Mesendoderm (in vitro differentiated cells): ENCODE measurements at regions not wholly inside any gene's neighbourhood (a gene's known extent, or its start where the extent isn't known, plus 50 kb on each side); places are given as distances from the start of the nearest gene placed in this dataset.

ENCODE experiments used
- DNase-seq: peaks from one replicate; pipeline ENCODE4 v3.0.0; 2013
- H2AK5ac ChIP-seq: 2 replicates; pipeline ENCODE4 v1.6.1; 2013; ENCODE audit warnings: low read length, inconsistent platforms
- H2BK120ac ChIP-seq: 2 replicates; pipeline ENCODE4 v1.6.1; 2013; ENCODE audit warnings: low read depth, mild to moderate bottlenecking, low read length, moderate library complexity, mixed read lengths
- H2BK15ac ChIP-seq: replicated peaks from 2 replicates; pipeline ENCODE4 v1.6.1; 2013; ENCODE audit warnings: low read depth, mild to moderate bottlenecking, moderate library complexity
- H2BK5ac ChIP-seq: 2 replicates; pipeline ENCODE4 v1.6.1; 2013; ENCODE audit warnings: low read length, inconsistent platforms
- H3K18ac ChIP-seq: 2 replicates; pipeline ENCODE4 v1.6.1; 2013; ENCODE audit warnings: mild to moderate bottlenecking, low read length, mixed read lengths
- H3K23ac ChIP-seq: one replicate; pipeline ENCODE4 v1.6.1; 2013; ENCODE audit warnings: low read length
- H3K27ac ChIP-seq: 2 replicates; pipeline ENCODE4 v1.5.1; 2013; ENCODE audit warnings: low read depth, mild to moderate bottlenecking, inconsistent platforms, low read length, moderate library complexity
- H3K27me3 ChIP-seq: 2 replicates; pipeline ENCODE4 v1.6.1; 2013; ENCODE audit warnings: low read length, control low read depth, mild to moderate bottlenecking, inconsistent platforms; ENCODE audit not compliant: insufficient read depth, poor library complexity
- H3K36me3 ChIP-seq: 2 replicates; pipeline ENCODE4 v1.6.1; 2013; ENCODE audit warnings: low read length, inconsistent platforms; ENCODE audit not compliant: control insufficient read depth, insufficient read depth
- H3K4ac ChIP-seq: one replicate; pipeline ENCODE4 v1.6.1; 2013; ENCODE audit warnings: low read depth, mild to moderate bottlenecking, low read length, moderate library complexity
- H3K4me1 ChIP-seq: 2 replicates; pipeline ENCODE4 v1.6.1; 2013; ENCODE audit warnings: low read depth, low read length, inconsistent platforms; ENCODE audit not compliant: control insufficient read depth
- H3K4me2 ChIP-seq: 2 replicates; pipeline ENCODE4 v1.6.1; 2013; ENCODE audit warnings: low read length
- H3K4me3 ChIP-seq: 2 replicates; pipeline ENCODE4 v1.5.1; 2013; ENCODE audit warnings: mild to moderate bottlenecking, low read length
- H3K56ac ChIP-seq: one replicate; pipeline ENCODE4 v1.6.1; 2013; ENCODE audit warnings: low read length
- H3K79me1 ChIP-seq: 2 replicates; pipeline ENCODE4 v1.6.1; 2013; ENCODE audit warnings: low read length, inconsistent platforms
- H3K79me2 ChIP-seq: 2 replicates; pipeline ENCODE4 v1.6.1; 2013; ENCODE audit warnings: mild to moderate bottlenecking, low read length; ENCODE audit not compliant: control insufficient read depth, insufficient read depth
- H3K9ac ChIP-seq: 2 replicates; pipeline ENCODE4 v1.6.1; 2013; ENCODE audit warnings: low read length, inconsistent platforms
- H4K5ac ChIP-seq: one replicate; pipeline ENCODE4 v1.6.1; 2013; ENCODE audit warnings: low read length
- H4K8ac ChIP-seq: one replicate; pipeline ENCODE4 v1.6.1; 2013; ENCODE audit warnings: low read depth, mild to moderate bottlenecking, control low read depth, low read length, moderate library complexity
- WGBS: extraction: QIAGEN DNeasy Blood & Tissue Kit; methylation state at CpG from one replicate; pipeline ENCODE4 v1.1.7; 2013; ENCODE audit warnings: low lambda C conversion rate, missing lambda C conversion rate; ENCODE audit not compliant: insufficient coverage; ENCODE audit errors: extremely low coverage; 5-methylcytosine and 5-hydroxymethylcytosine counted together

GRCh38 chr13:91242652-91243051, 104.8 kb upstream of the MIR17HG start:
- Histone ChIP-seq H3K4me3 (no peak overlapping the region), H4K5ac (no peak overlapping the region), H3K36me3 (no peaks in the 10 kb centered on the region), H3K27me3 (no peaks in the 10 kb centered on the region), H3K4ac (no peak overlapping the region), H2BK120ac (no peak overlapping the region), H2BK5ac (no peak overlapping the region), H3K18ac (no peak overlapping the region), H3K79me1 (no peaks in the 10 kb centered on the region), H3K9ac (no peak overlapping the region), H3K4me2 (no peak overlapping the region), H4K8ac (no peak overlapping the region), H3K4me1 (no peaks in the 10 kb centered on the region), H3K23ac (no peak overlapping the region), H3K27ac (no peak overlapping the region), H2BK15ac (no peak overlapping the region), H3K79me2 (no peaks in the 10 kb centered on the region), H3K56ac (no peak overlapping the region), H2AK5ac (no peak overlapping the region)
- no peak for DNase-seq

GRCh38 chr13:91245288-91245687, 102.2 kb upstream of the MIR17HG start:
- H3K4me1 ChIP-seq, result no peaks in the 10 kb centered on the region
- no peak overlapping the region for H2BK5ac ChIP-seq
- H3K4me2 ChIP-seq, result no peak overlapping the region
- H3K4me3 ChIP-seq, result no peak overlapping the region
- H3K27ac ChIP-seq, result no peak overlapping the region
- no peaks in the 10 kb centered on the region for H3K36me3 ChIP-seq
- no peak overlapping the region for H2AK5ac ChIP-seq
- H3K79me1 ChIP-seq, result no peaks in the 10 kb centered on the region
- H3K18ac ChIP-seq, result no peak overlapping the region
- no peak overlapping the region for H2BK120ac ChIP-seq
- H3K4ac ChIP-seq, result no peak overlapping the region
- H4K5ac ChIP-seq, result no peak overlapping the region
- H4K8ac ChIP-seq, result no peak overlapping the region
- no peak overlapping the region for H3K9ac ChIP-seq
- WGBS, result no CpG with 5 or more reads among the region's 2 CpGs
- no peak overlapping the region for H2BK15ac ChIP-seq
- no peaks in the 10 kb centered on the region for H3K79me2 ChIP-seq
- H3K27me3 ChIP-seq, result no peaks in the 10 kb centered on the region
- no peak overlapping the region for H3K23ac ChIP-seq
- no peak for DNase-seq
- H3K56ac ChIP-seq, result no peak overlapping the region

- no peak overlapping the region for H3K56ac ChIP-seq
- H3K4me1 ChIP-seq, result no peaks in the 10 kb centered on the region
- H4K5ac ChIP-seq, result no peak overlapping the region
- no peaks in the 10 kb centered on the region for H3K27me3 ChIP-seq
- no peaks in the 10 kb centered on the region for H3K36me3 ChIP-seq
- no peak overlapping the region for H4K8ac ChIP-seq
- H3K4ac ChIP-seq, result no peak overlapping the region
- no peak overlapping the region for H3K27ac ChIP-seq
- H2BK120ac ChIP-seq, result no peak overlapping the region
- H3K18ac ChIP-seq, result no peak overlapping the region
- H3K79me1 ChIP-seq, result no peaks in the 10 kb centered on the region
- H3K4me3 ChIP-seq, result no peak overlapping the region
- no peaks in the 10 kb centered on the region for H3K79me2 ChIP-seq
- no peak overlapping the region for H2BK5ac ChIP-seq
- H3K4me2 ChIP-seq, result no peak overlapping the region
- H3K9ac ChIP-seq, result no peak overlapping the region
- H2BK15ac ChIP-seq, result no peak overlapping the region
- H2AK5ac ChIP-seq, result no peak overlapping the region
- DNase-seq, result no peak
- H3K23ac ChIP-seq, result no peak overlapping the region
These were observed 99.7 kb upstream of the MIR17HG start for GRCh38 chr13:91247768-91248167.

- no peak for DNase-seq
- Histone ChIP-seq H3K79me1 (no peaks in the 10 kb centered on the region), H3K4me1 (no peaks in the 10 kb centered on the region), H3K27me3 (no peaks in the 10 kb centered on the region), H3K4me2 (no peak overlapping the region), H4K5ac (no peak overlapping the region), H2BK5ac (no peak overlapping the region), H3K4ac (no peak overlapping the region), H3K27ac (no peak overlapping the region), H3K23ac (no peak overlapping the region), H3K9ac (no peak overlapping the region), H2BK120ac (no peak overlapping the region), H3K4me3 (no peak overlapping the region), H2AK5ac (no peak overlapping the region), H3K56ac (no peak overlapping the region), H2BK15ac (no peak overlapping the region), H4K8ac (no peak overlapping the region), H3K36me3 (no peaks in the 10 kb centered on the region), H3K79me2 (no peaks in the 10 kb centered on the region), H3K18ac (no peak overlapping the region)
- no CpG with 5 or more reads among the region's 4 CpGs for WGBS
These were observed 99.2 kb upstream of the MIR17HG start for GRCh38 chr13:91248249-91248648.

GRCh38 chr13:91249370-91249769, 98.1 kb upstream of the MIR17HG start:
- no peak for DNase-seq
- no peak overlapping the region for H3K27ac ChIP-seq
- no peak overlapping the region for H3K9ac ChIP-seq
- H2BK5ac ChIP-seq, result no peak overlapping the region
- H3K56ac ChIP-seq, result no peak overlapping the region
- H2AK5ac ChIP-seq, result no peak overlapping the region
- no peak overlapping the region for H3K18ac ChIP-seq
- no peak overlapping the region for H3K4me2 ChIP-seq
- no peaks in the 10 kb centered on the region for H3K79me2 ChIP-seq
- H4K5ac ChIP-seq, result no peak overlapping the region
- H4K8ac ChIP-seq, result no peak overlapping the region
- no peaks in the 10 kb centered on the region for H3K36me3 ChIP-seq
- WGBS, result no CpG with 5 or more reads among the region's 2 CpGs
- H2BK120ac ChIP-seq, result no peak overlapping the region
- no peaks in the 10 kb centered on the region for H3K4me1 ChIP-seq
- H3K79me1 ChIP-seq, result no peaks in the 10 kb centered on the region
- no peak overlapping the region for H3K4ac ChIP-seq
- no peaks in the 10 kb centered on the region for H3K27me3 ChIP-seq
- H3K23ac ChIP-seq, result no peak overlapping the region
- H2BK15ac ChIP-seq, result no peak overlapping the region
- H3K4me3 ChIP-seq, result no peak overlapping the region

GRCh38 chr13:91249861-91250260, 97.6 kb upstream of the MIR17HG start:
- Histone ChIP-seq H3K9ac (no peak overlapping the region), H2BK15ac (no peak overlapping the region), H3K79me1 (no peaks in the 10 kb centered on the region), H2BK5ac (no peak overlapping the region), H3K4ac (no peak overlapping the region), H3K56ac (no peak overlapping the region), H3K27me3 (no peaks in the 10 kb centered on the region), H3K4me1 (no peaks in the 10 kb centered on the region), H3K4me3 (no peak overlapping the region), H3K23ac (no peak overlapping the region), H2BK120ac (no peak overlapping the region), H3K18ac (no peak overlapping the region), H4K8ac (no peak overlapping the region), H3K79me2 (no peaks in the 10 kb centered on the region), H4K5ac (no peak overlapping the region), H3K27ac (no peak overlapping the region), H3K36me3 (no peaks in the 10 kb centered on the region), H3K4me2 (no peak overlapping the region), H2AK5ac (no peak overlapping the region)
- WGBS, result no CpG with 5 or more reads among the region's 2 CpGs
- no peak for DNase-seq
